Epithelial cell of proximal tubule (primary cell): ENCODE measurements at regions not wholly inside any gene's neighbourhood (a gene's known extent, or its start where the extent isn't known, plus 50 kb on each side); places are given as distances from the start of the nearest gene placed in this dataset.

Source experiments
- DNase-seq: peaks from one replicate; pipeline ENCODE4 v3.0.0-alpha.2; 2011; ENCODE audit warnings: low read depth
- H3K4me3 ChIP-seq: 2 replicates; pipeline ENCODE4 v1.5.1; 2011; ENCODE audit warnings: low read depth, mild to moderate bottlenecking, low read length
- CTCF ChIP-seq: conservative IDR thresholded peaks from 2 replicates; pipeline ENCODE4 v1.5.1; 2012; ENCODE audit warnings: low read depth, mild to moderate bottlenecking, low read length

GRCh38 chr5:4087110-4087509 lies 491.5 kb downstream of the IRX1 start:
- no peak overlapping the region for H3K4me3 ChIP-seq
- TF ChIP-seq CTCF: no peak
- DNase-seq: no peak

GRCh38 chr5:4089087-4089486 lies 493.5 kb downstream of the IRX1 start:
- H3K4me3 ChIP-seq: no peak overlapping the region
- TF ChIP-seq CTCF: no peak
- DNase-seq: no peak

- TF ChIP-seq CTCF: no peak
- DNase-seq: no peak
- no peak overlapping the region for H3K4me3 ChIP-seq
These were observed 497.6 kb downstream of the IRX1 start for GRCh38 chr5:4093236-4093635.

GRCh38 chr5:4093970-4094369 lies 498.3 kb downstream of the IRX1 start:
- H3K4me3 ChIP-seq: no peak overlapping the region
- DNase-seq: no peak
- TF ChIP-seq CTCF: no peak

GRCh38 chr5:4095918-4096630 lies 500.4 kb downstream of the IRX1 start:
- H3K4me3 ChIP-seq: no peak overlapping the region
- no peak for DNase-seq
- TF ChIP-seq CTCF: no peak

GRCh38 chr5:4097199-4097598 lies 501.6 kb downstream of the IRX1 start:
- TF ChIP-seq CTCF: no peak
- H3K4me3 ChIP-seq: no peak overlapping the region
- no peak for DNase-seq

- TF ChIP-seq CTCF: no peak
- no peak for DNase-seq
- no peak overlapping the region for H3K4me3 ChIP-seq
These were observed 502.6 kb downstream of the IRX1 start for GRCh38 chr5:4098226-4098625.
